Skeletal muscle tissue (tissue), 3 donors: ENCODE measurements at regions not wholly inside any gene's neighbourhood (a gene's known extent, or its start where the extent isn't known, plus 50 kb on each side); places are given as distances from the start of the nearest gene placed in this dataset.

ENCODE experiments used
- H3K27ac ChIP-seq: one replicate; pipeline ENCODE4 v1.7.0; 2013; ENCODE audit warnings: mild to moderate bottlenecking, low read depth, low read length, inconsistent platforms
- H3K27me3 ChIP-seq, 3 donors: one replicate each; pipeline ENCODE4 v1.7.0; 2013; ENCODE audit warnings: low read length in 3 of 3; ENCODE audit not compliant: control insufficient read depth in 3 of 3, insufficient read depth in 3 of 3
- H3K36me3 ChIP-seq, 3 donors: one replicate each; pipeline ENCODE4 v1.7.0; 2013; ENCODE audit warnings: low read length in 3 of 3; ENCODE audit not compliant: control insufficient read depth in 3 of 3, insufficient read depth in 3 of 3
- H3K4me1 ChIP-seq, 3 donors: one replicate each; pipeline ENCODE4 v1.7.0; 2013; ENCODE audit warnings: low read length in 3 of 3, mild to moderate bottlenecking in 3 of 3; ENCODE audit not compliant: control insufficient read depth in 3 of 3, insufficient read depth in 3 of 3
- H3K4me3 ChIP-seq, 3 donors: one replicate each; pipeline ENCODE4 v1.7.0; 2013; ENCODE audit warnings: low read length in 3 of 3
- H3K9ac ChIP-seq, 3 donors: one replicate each; pipeline ENCODE4 v1.7.0; 2013; ENCODE audit warnings: low read length in 3 of 3, mild to moderate bottlenecking in 3 of 3, moderate library complexity in 2 of 3, low read depth in 1 of 3
- H3K9me3 ChIP-seq, 3 donors: one replicate each; pipeline ENCODE4 v1.7.0; 2013; ENCODE audit warnings: low read length in 3 of 3; ENCODE audit not compliant: control insufficient read depth in 3 of 3
- donor health status: Osteomylitis.

GRCh38 chr10:63718006-63718405 lies 196.8 kb downstream of the REEP3 start:
- Histone ChIP-seq H3K4me3 (no peak overlapping the region), H3K9me3 (no peaks in the 10 kb centered on the region)

DNA sequence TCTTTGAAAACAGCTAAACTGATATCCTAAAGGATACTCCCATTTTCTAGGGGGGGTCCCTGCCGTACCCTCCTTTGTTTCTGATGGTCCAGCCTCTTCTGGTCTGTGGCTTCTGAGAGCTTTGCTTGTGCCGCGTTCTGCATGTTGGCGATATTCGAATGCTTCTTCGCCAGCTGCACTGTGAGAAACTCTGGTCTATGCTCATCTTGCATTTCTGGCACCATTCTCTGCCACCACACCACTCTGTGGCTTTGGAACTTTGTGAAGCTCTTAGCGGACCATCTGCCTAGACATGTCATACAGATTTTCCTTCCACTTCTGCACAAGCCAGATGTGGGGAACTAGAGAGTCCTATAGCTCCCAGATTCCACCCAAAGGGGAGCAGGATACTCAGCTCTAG lies 197.2 kb downstream of the REEP3 start:
- H3K9ac ChIP-seq: no peak overlapping the region
- peaks cover 7 to 14% (median 12%) of the 10 kb centered on the region in 3 donors for H3K4me1 ChIP-seq
- H3K27ac ChIP-seq: no peak overlapping the region
- no peaks in the 10 kb centered on the region for H3K9me3 ChIP-seq
- no peak overlapping the region for H3K4me3 ChIP-seq
- no peaks in the 10 kb centered on the region for H3K36me3 ChIP-seq
- no peaks in the 10 kb centered on the region for H3K27me3 ChIP-seq

More at GRCh38 chr10:63718006-63718405, 196.8 kb downstream of the REEP3 start:
- Histone ChIP-seq H3K4me1 (peaks cover 8 to 18% (median 16%) of the 10 kb centered on the region in 3 donors), H3K9ac (no peak overlapping the region), H3K27me3 (no peaks in the 10 kb centered on the region), H3K36me3 (no peaks in the 10 kb centered on the region), H3K27ac (no peak overlapping the region)

DNA sequence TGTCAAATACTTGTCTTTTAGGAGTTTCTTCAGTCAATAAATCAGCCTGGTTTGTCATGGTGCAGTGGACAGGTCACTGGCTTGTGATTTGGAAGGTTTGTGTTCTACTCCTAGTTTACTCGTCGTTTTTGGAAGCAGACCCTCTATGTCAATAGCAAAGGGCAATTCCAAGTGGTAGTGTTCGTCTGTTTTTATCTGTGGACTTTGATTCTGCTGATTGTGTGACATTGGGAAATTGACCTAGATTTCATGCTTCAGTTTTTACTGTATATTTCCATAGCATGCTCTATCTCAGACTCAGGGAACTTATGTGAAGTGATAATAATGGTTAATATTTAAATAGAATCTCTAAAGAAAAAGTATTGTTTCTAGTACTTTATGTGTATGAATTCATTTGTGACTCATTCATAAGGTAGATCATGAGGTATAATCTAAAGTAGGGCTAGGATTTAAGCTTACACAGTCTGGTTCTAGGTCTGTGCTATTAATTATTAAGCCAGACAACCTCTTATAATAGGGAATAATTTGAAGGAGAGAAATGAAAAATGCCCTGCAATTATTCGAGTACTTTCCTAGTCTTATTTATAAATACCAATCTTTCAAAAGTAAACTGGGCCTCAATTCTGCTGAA lies 198.1 kb downstream of the REEP3 start:
- H3K27ac ChIP-seq: no peak overlapping the region
- no peaks in the 10 kb centered on the region for H3K9me3 ChIP-seq
- peaks cover 4 to 10% (median 7%) of the 10 kb centered on the region in 3 donors for H3K4me1 ChIP-seq
- no peaks in the 10 kb centered on the region for H3K27me3 ChIP-seq
- H3K4me3 ChIP-seq: no peak overlapping the region
- H3K9ac ChIP-seq: no peak overlapping the region
- H3K36me3 ChIP-seq: no peaks in the 10 kb centered on the region

DNA sequence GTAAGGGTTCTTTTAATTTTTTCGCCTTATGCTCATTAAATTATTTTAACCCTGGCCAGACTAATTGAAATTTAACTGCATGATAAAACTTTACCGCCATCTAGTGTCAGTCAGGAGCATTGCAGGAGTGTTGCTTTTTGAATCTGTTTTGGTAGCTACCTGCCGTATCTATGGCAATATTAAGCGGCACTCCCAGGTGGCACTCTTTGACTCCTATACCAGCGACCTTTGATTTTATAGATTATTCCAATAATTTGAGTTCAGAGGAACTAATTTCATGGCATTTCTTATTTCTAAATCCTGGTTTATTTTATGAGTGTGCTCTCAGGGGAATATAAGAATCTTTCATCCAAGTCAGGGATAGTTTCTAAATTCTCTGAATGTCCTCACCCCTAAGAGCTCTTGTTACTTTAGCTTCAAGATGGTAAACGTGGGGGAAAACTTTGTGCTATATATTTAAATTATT lies 198.9 kb downstream of the REEP3 start:
- Histone ChIP-seq H3K36me3 (no peaks in the 10 kb centered on the region), H3K4me3 (no peak overlapping the region), H3K9me3 (no peaks in the 10 kb centered on the region), H3K27me3 (no peaks in the 10 kb centered on the region), H3K27ac (no peak overlapping the region), H3K9ac (no peak overlapping the region), H3K4me1 (peaks cover 4 to 10% (median 7%) of the 10 kb centered on the region in 3 donors)

DNA sequence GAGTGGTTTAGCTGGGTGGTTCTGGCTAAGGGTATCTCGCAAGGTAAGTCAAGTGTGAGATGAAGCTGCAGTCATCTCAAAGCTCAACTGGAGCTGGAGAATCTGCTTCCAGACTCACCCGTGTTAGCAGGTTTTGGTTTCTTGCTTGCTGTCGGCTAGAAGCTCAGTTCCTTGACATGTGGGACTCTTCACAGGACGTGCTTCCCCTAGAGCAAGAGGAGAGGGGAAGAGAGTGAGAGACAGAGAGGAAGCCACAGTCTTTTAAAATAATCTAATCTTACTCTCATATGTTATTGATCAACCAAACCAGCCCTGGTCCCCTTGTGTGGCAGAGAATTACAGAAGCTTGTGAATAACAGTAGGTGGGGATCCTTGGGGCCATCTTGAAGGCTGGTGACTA lies 199.5 kb downstream of the REEP3 start:
- H3K9ac ChIP-seq: no peak overlapping the region
- H3K27ac ChIP-seq: no peak overlapping the region
- H3K27me3 ChIP-seq: no peaks in the 10 kb centered on the region
- peaks cover 4 to 10% (median 7%) of the 10 kb centered on the region in 3 donors for H3K4me1 ChIP-seq
- no peaks in the 10 kb centered on the region for H3K36me3 ChIP-seq
- H3K9me3 ChIP-seq: no peaks in the 10 kb centered on the region
- H3K4me3 ChIP-seq: no peak overlapping the region

DNA sequence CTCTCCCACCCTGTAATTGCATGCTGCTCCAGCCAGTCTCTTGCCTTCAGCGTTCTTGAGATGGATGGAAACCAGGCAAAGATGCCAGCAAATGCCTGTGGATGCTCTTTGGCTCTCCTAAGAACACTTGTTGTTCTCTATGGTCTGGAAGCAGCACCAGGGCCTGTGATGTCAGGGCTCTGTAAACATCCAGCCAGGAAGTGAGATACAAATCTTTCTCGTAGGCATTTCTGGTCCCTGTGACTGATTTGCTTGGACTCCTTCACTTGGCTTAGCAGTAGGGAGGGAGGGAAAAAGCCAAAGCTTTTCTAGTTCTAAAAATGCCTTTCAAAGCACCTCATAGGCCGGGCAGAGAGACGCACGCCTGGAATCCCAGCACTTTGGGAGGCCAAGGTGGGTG lies 201.3 kb downstream of the REEP3 start:
- H3K4me3 ChIP-seq: no peak overlapping the region
- peaks cover 4 to 10% (median 7%) of the 10 kb centered on the region in 3 donors for H3K4me1 ChIP-seq
- no peak overlapping the region for H3K27ac ChIP-seq
- H3K9me3 ChIP-seq: no peaks in the 10 kb centered on the region
- H3K36me3 ChIP-seq: no peaks in the 10 kb centered on the region
- H3K9ac ChIP-seq: no peak overlapping the region
- no peaks in the 10 kb centered on the region for H3K27me3 ChIP-seq

DNA sequence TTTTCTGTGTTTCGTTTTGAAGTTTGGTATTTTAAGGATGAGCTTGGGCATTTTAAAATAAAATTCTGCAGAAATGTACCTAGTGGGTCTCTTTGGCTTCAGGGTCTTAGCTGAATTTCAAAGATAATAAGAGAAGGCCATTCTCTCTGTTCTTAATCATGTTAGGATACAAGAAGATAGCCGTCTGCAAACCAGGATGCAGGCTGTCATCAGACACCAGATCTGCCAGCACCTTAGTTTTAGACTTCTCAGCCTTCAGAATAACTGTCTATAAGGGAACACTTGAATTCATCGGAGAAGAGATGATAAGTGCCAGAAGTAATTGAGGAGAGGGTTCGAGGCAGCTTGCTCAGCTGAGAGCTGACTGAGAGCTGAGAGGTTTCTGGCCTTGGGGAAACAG lies 202.1 kb downstream of the REEP3 start:
- no peaks in the 10 kb centered on the region for H3K27me3 ChIP-seq
- H3K9ac ChIP-seq: no peak overlapping the region
- no peak overlapping the region for H3K4me3 ChIP-seq
- no peaks in the 10 kb centered on the region for H3K9me3 ChIP-seq
- H3K27ac ChIP-seq: no peak overlapping the region
- no peaks in the 10 kb centered on the region for H3K36me3 ChIP-seq
- H3K4me1 ChIP-seq: peaks cover 3 to 10% (median 4%) of the 10 kb centered on the region in 3 donors

GRCh38 chr10:63723741-63724140 lies 202.5 kb downstream of the REEP3 start:
- H3K27ac ChIP-seq: no peak overlapping the region
- no peaks in the 10 kb centered on the region for H3K9me3 ChIP-seq
- peaks cover 3 to 8% (median 4%) of the 10 kb centered on the region in 3 donors for H3K4me1 ChIP-seq
- H3K4me3 ChIP-seq: no peak overlapping the region
- no peaks in the 10 kb centered on the region for H3K36me3 ChIP-seq
- no peak overlapping the region for H3K9ac ChIP-seq
- H3K27me3 ChIP-seq: no peaks in the 10 kb centered on the region

DNA sequence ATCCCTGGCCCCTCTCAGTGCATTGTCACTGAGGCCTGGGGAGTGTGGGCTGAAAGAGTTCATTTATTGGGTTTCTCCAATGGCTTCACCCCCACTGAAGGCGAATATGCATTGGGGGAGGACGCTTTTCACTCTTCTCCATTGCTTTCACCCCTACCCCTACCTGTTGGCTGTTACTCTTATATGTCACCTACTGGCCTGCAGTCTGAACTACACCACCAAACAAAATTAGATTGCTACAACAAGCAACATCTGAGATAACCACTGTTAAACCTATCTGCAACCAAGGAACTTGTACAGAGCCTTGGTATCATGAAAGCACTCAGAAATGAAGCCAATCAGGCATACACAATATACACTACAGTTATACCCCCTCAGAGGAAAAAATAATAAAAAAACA lies 203.7 kb downstream of the REEP3 start:
- no peaks in the 10 kb centered on the region for H3K36me3 ChIP-seq
- H3K9ac ChIP-seq: no peak overlapping the region
- H3K27me3 ChIP-seq: no peaks in the 10 kb centered on the region
- H3K27ac ChIP-seq: no peak overlapping the region
- H3K4me1 ChIP-seq: peaks cover 3 to 8% (median 4%) of the 10 kb centered on the region in 3 donors
- H3K4me3 ChIP-seq: no peak overlapping the region
- no peaks in the 10 kb centered on the region for H3K9me3 ChIP-seq

DNA sequence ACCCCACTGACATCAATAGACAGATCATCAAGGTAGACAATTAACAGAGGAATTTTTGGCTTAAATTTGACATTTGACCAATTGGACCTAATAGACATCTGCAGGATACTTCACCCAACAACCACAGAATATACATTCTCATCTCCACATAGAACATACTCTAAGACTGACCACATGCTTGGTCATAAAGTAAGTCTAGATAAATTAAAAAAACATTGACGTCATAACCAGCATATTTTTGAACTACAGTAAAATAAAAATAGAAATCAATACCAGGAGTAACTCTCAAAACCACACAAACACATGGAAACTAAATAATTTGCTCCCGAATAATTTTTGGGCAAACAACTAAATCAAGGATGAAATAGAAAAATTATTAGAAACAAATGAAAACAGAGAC lies 205.7 kb downstream of the REEP3 start:
- no peak overlapping the region for H3K27ac ChIP-seq

More for the DNA sequence above, 205.7 kb downstream of the REEP3 start:
- no peaks in the 10 kb centered on the region for H3K9me3 ChIP-seq
- no peaks in the 10 kb centered on the region for H3K36me3 ChIP-seq
- no peaks in the 10 kb centered on the region for H3K27me3 ChIP-seq
- H3K4me1 ChIP-seq: peaks cover 3 to 5% (median 4%) of the 10 kb centered on the region in 3 donors
- H3K4me3 ChIP-seq: no peak overlapping the region
- no peak overlapping the region for H3K9ac ChIP-seq
